ENCODE measurements at regions not wholly inside any gene's neighbourhood (a gene's known extent, or its start where the extent isn't known, plus 50 kb on each side); places are given as distances from the start of the nearest gene placed in this dataset.
A peak's percentile ranks its signal among the peaks of the same experiment; 100 is the strongest.
"Not testable (repeated sequence)": the region's sequence is repeated elsewhere in the genome, so short reads cannot be mapped to it uniquely, and the experiment has no call there.

DNA sequence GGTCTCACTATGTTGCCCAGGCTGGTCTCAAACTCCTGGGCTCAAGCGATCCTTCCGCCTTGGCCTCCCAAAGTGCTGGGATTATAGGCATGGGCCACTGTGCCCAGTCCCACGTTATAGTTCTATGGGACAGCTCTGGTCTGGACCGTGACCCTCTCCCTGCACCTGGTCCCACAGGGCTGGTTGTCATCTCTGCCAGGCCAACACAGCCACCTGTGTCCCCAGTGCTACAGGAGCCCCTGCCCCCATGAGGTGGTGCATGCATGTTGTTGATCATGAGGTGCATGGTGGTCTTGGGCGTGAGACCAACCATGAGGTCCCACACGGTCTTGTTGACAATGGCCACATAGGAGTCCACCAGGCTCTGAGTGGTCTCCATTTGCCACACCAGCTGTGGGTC lies 51.0 kb upstream of the UBE2Q2 start:
- H3K9me3 ChIP-seq (replicated peaks); DNase-seq; H3K27me3 ChIP-seq; H3K4me3 ChIP-seq; H3K27ac ChIP-seq; H3K4me1 ChIP-seq; H3K36me3 ChIP-seq: not testable (repeated sequence)

DNA sequence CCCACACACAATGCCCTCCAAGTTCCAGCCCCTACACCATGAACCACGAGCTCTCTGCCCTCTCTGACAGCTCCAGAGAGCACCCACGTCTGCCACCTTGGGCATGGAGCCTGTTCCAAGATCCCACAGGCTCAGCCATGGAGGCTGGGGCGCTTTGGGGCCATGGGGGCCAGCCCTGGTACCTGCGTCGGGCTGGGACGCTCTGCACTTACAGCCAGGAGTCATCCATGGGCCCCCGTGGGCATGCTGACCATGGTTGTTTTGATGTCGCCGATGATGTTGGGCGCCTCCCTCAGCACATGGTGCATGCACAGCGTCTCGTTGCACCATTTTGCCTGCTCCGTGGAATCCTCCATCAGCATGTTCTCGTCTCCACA lies 51.9 kb upstream of the UBE2Q2 start:
- 0 out of 2 replicates have a peak, but pooled peaks cover 5% of the 10 kb centered on the region for H3K27me3 ChIP-seq
- no peak overlapping the region for H3K4me3 ChIP-seq
- H3K4me1 ChIP-seq: no peaks in the 10 kb centered on the region
- no peaks in the 10 kb centered on the region for H3K36me3 ChIP-seq
- DNase-seq: no peak
- H3K9me3 ChIP-seq (replicated peaks): no peaks in the 10 kb centered on the region
- no peak overlapping the region for H3K27ac ChIP-seq

DNA sequence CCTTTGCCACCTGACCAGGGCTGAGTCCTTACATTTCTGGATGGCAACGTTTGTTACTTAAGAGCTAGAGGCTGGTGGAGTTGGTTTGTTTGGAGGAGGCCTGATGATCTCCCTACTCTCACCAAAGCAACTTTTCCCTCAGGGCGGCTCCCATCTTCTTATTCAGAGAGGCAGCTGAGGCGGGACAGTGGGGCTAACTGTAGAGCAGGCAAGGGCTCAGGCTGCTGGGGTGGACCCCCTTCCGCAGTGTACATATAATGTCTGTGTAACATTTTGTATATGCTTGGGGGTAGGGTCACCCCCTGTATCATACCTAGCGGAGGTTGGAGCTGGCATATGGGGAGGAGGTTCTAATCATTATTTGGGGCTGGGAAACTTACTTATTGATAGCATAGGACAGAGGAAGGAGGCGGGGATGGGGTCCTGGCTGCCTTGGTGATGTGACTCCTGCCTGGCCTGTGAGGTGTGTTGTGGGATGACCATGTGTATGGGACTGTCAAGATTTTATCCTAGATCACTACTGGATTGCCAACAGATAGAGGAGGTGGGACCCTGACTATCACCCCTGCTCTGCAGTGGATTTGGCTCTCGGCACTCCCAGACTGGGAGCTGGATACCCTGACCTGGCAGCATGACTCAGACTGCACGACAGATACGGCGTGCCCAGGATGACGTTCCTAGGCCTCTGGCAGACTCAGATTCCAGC lies 52.5 kb upstream of the UBE2Q2 start:
- no peak for DNase-seq

DNA sequence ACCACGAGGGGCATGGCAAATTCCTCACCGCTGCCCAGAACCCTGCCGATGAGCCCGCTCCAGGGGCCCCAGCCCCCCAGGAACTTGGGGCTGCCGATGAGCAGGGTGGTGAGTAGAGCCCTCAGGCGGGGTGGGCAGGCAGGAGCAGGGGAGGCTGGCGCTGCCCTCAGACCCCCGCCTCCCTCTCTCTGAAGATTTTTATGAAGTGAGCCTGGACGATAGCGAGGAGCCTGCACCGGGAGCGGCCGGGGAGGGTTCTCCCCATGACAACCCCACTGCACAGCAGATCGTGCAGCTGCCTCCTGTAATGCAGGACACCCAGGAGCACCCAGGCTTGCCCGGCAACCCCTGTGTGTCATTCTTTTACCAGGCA lies 56.7 kb upstream of the UBE2Q2 start:
- peaks cover 10% of the 10 kb centered on the region; the same call in 1 of the 2 replicates for H3K27me3 ChIP-seq
- no peak for DNase-seq
- H3K4me1 ChIP-seq: no peaks in the 10 kb centered on the region
- no peaks in the 10 kb centered on the region for H3K36me3 ChIP-seq
- H3K27ac ChIP-seq: no peak overlapping the region
- no peak overlapping the region for H3K4me3 ChIP-seq
- no peaks in the 10 kb centered on the region for H3K9me3 ChIP-seq (replicated peaks)

More for the DNA sequence above, 52.5 kb upstream of the UBE2Q2 start:
- H3K27me3 ChIP-seq: peaks cover 10% of the 10 kb centered on the region; the same call in 1 of the 2 replicates
- no peaks in the 10 kb centered on the region for H3K4me1 ChIP-seq
- no peaks in the 10 kb centered on the region for H3K36me3 ChIP-seq
- H3K4me3 ChIP-seq: no peak overlapping the region
- no peak overlapping the region for H3K27ac ChIP-seq
- H3K9me3 ChIP-seq (replicated peaks): no peaks in the 10 kb centered on the region

DNA sequence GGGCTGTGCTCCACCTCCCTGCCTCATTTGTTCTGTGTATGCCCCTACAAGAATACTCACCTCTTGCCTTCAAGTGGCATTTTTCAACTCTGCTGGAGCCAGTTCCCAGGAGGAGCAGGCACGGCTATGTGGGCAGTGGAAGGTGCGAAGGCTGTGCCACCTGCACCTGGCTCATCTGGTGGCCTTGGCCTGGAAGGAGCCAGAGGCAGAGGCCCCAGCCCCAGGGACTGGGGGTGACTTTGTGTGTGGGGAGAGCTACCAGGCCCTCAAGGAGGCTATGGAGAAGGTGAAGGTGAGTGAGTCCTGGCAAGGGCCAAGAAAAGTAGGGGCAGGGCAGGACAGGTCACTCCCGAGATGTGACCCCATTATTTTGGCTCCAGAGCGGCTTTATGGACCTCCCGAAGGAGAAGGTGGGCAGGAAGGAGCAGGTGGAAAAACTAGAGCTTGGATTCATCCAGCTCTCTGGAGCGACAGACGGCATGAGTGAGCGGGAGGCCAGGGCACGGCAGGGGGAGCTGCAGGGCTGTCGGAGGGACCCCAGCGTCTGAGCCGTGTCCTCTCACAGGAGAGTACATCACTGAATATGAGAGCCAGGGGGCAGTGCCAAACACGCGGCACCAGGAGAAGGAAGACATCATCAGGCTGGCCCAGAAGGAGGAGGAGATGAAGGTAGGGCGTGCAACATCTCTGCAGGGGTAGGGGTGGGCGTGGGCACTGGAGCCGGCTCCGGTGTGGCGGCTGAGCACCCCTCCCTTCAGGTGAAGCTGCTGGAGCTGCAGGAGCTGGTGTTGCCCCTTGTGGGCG lies 57.3 kb upstream of the UBE2Q2 start:
- Histone ChIP-seq H3K27ac (no peak overlapping the region), H3K4me1 (no peaks in the 10 kb centered on the region), H3K9me3 (replicated peaks) (no peaks in the 10 kb centered on the region), H3K4me3 (no peak overlapping the region), H3K36me3 (no peaks in the 10 kb centered on the region), H3K27me3 (peaks cover 10% of the 10 kb centered on the region; the same call in 1 of the 2 replicates)
- no peak for DNase-seq

DNA sequence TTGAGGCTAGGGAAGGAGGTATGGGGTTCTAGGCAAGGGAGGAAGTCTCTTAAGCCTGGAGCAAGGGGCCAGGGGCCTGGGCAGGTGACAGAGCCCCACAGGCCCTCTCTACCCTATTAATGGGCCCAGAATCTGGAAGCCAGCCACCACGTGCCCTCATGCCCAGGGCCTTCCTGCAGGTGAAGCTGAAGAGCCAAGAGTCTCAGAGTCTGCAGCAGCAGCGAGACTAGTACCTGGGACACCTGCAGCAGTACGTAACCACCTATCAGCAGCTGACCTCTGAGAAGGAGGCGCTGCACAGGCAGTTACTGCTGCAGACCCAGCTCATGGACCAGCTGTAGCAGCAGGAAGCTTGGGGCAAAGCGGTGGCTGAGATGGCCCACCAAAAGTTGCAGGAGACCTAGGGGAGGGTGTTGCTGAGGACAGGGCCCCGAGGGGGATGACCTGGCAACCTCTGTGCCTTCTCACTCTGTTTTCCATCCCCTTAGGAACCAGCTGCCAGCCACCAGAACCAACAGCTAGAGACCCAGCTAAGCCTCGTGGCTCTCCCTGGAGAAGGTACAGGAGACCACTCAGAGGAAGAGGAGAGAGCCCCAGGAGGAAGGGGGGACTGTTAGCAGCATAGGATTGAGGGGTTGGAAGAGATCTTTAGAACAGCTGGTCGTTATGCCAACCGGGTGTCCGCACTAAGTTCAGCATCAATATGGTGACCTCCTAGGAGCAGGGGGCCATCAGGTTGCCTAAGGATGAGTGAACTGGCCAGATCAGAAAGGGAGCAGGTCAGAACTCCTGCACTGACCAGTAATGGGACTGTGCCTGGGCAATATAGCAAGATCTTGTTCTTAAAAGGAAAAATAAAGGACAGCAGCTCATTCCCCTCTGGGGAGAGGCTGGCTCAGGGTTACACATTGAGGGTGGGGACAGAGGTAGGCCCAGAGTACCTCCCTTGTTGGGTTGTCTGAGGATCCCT lies 58.5 kb upstream of the UBE2Q2 start:
- H3K9me3 ChIP-seq (replicated peaks); H3K27me3 ChIP-seq; H3K4me1 ChIP-seq; DNase-seq; H3K36me3 ChIP-seq; H3K27ac ChIP-seq; H3K4me3 ChIP-seq: not testable (repeated sequence)

DNA sequence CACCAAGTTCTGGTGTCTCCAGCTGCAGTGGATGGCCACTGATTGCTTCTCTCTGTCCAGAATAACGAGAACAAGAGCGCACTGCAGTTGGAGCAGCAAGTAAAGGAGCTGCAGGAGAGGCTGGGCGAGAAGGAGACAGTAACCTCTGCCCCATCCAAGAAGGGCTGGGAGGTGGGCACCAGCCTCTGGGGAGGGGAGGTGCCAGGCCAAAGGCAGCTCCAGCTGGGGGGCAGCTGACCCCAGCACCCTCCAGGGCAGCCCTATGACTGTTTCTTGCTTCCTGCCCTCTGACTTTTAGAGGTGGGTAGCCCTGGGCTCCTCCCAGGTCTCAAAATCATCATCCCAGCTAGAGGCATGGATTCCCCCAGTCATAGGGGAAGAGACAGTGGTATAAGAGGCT lies 59.7 kb upstream of the UBE2Q2 start:
- not testable (repeated sequence) for H3K4me3 ChIP-seq; H3K27me3 ChIP-seq; H3K27ac ChIP-seq; H3K9me3 ChIP-seq (replicated peaks); DNase-seq; H3K4me1 ChIP-seq; H3K36me3 ChIP-seq

DNA sequence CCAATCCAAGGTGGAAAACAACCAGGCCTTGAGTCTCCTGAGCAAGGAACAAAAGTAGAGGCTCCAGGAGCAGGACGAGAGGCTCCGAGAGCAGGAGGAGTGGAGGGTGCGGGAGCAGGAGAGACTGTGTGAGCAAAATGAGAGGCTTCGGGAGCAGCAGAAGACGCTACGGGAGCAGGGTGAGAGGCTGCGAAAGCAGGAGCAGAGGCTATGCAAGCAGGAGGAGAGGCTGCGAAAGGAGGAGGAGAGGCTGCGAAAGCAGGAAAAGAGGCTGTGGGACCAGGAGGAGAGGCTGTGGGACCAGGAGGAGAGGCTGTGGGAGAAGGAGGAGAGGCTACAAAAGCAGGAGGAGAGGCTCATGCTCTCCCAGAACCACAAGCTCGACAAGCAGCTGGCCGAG lies 60.3 kb upstream of the UBE2Q2 start:
- no peaks in the 10 kb centered on the region for H3K9me3 ChIP-seq (replicated peaks)
- no peaks in the 10 kb centered on the region for H3K36me3 ChIP-seq
- H3K4me1 ChIP-seq: no peaks in the 10 kb centered on the region
- peaks cover 6% of the 10 kb centered on the region; the same call in 1 of the 2 replicates for H3K27me3 ChIP-seq
- no peak for DNase-seq
- no peak overlapping the region for H3K4me3 ChIP-seq
- H3K27ac ChIP-seq: no peak overlapping the region

DNA sequence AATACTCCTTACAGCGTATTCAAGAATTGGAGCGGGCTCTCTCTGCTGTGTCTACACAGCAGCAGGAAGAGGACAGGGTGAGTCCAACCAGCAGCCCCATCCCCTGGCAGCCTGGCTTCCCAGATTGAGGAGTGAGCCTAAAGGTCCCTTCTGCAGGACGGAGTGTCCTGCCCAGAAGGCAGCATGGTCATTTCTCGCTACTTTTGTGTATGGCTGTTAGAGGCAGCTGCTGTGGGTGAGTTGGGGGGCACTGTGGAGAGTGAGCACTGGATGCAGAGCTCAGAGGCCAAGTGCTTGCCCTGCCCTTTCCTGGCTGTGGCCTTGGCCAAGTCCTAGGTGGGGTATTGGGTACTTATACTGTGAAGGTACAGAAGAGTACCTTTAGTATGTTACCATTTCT lies 62.3 kb upstream of the UBE2Q2 start:
- not testable (repeated sequence) for H3K27me3 ChIP-seq; H3K9me3 ChIP-seq (replicated peaks); DNase-seq; H3K4me3 ChIP-seq; H3K27ac ChIP-seq; H3K4me1 ChIP-seq; H3K36me3 ChIP-seq

DNA sequence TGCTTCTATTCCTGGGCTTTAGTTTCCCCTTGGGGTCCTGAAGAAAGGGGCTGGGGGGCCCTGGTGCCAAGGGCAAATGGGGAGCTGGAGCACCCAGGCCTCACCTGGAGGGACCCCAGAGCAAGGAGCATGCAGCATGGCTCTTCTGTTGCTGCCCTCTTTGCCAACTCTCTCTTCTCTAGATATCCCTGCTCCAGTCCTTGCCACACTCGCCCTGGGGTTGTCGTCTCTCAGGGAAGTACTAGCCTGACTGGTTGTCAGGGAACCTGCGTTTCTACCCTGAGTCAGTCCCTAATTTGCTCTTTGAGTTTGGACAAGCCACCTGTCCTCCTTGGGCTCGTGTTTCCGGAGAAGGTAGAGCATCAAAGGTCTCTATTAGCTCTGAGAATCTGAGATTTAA lies 63.7 kb upstream of the UBE2Q2 start:
- no peaks in the 10 kb centered on the region for H3K27me3 ChIP-seq
- DNase-seq: no peak

DNA sequence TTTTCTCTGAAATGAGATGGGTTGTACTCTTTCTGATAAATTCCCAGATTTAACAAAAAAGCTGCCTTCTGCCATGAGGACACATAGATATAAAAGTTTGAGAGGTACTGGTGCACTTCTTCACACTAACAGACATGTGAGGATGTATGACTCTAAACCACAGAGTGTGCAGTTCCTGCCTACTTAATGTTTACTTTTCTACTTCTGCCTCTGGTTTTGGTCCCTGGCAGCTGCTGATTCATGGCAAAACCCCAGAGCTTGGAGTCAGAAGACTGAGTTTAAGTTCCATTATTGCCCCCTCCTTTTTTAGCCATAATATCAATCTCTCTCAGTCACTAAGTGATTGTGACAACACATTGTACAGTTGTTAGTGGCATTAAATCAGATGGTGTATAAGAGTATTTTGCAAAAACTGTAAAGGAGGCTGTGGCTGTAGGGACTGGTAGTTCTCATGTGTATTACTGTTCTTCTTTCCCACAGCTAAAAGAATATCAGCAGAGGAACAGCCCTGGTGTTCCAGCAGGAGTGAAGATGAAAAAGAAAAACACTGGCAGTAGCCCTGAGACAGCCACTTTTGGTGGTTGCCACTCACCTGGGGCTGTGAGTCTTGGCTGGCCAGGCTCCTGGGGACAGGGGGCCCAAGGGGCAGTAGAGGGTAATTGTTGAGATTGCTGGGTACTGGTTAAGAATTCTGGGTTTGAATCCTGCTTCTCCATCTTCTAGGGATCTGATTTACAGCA lies 64.4 kb upstream of the CSPG4 start:
- H3K4me1 ChIP-seq; H3K9me3 ChIP-seq (replicated peaks); H3K36me3 ChIP-seq; H3K27ac ChIP-seq; H3K4me3 ChIP-seq; H3K27me3 ChIP-seq: not testable (repeated sequence)
- peak in 1 of 2 experiments; percentile 9 for DNase-seq

More for the DNA sequence above, 63.7 kb upstream of the UBE2Q2 start:
- no peak overlapping the region for H3K4me3 ChIP-seq
- H3K4me1 ChIP-seq: peaks cover 4% of the 10 kb centered on the region; the same call in 1 of the 2 replicates
- H3K27ac ChIP-seq: no peak overlapping the region
- no peaks in the 10 kb centered on the region for H3K36me3 ChIP-seq
- no peaks in the 10 kb centered on the region for H3K9me3 ChIP-seq (replicated peaks)

DNA sequence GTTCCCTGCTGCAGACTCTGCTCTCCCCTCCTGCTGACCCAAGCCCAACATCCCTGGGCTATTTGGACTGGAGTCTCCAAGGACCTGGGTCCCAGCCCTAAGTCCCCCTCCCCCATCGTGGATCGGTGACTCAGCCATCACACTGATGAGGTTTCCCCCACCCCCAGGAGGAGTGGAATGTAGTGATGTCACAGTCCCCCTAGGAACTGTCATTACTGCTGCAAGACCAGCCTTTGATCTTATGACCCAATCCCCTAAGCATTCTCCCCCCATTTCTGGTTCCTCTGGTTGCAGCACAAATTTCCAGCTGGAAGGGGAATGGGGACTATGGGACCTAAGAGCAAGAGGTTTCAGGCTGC lies 63.4 kb upstream of the CSPG4 start:
- Histone ChIP-seq H3K4me3 (no peak overlapping the region), H3K9me3 (replicated peaks) (no peaks in the 10 kb centered on the region), H3K27me3 (no peaks in the 10 kb centered on the region), H3K36me3 (no peaks in the 10 kb centered on the region), H3K27ac (no peak overlapping the region), H3K4me1 (peaks cover 4% of the 10 kb centered on the region; the same call in 1 of the 2 replicates)
- peak in 1 of 2 experiments; percentile 26 for DNase-seq

DNA sequence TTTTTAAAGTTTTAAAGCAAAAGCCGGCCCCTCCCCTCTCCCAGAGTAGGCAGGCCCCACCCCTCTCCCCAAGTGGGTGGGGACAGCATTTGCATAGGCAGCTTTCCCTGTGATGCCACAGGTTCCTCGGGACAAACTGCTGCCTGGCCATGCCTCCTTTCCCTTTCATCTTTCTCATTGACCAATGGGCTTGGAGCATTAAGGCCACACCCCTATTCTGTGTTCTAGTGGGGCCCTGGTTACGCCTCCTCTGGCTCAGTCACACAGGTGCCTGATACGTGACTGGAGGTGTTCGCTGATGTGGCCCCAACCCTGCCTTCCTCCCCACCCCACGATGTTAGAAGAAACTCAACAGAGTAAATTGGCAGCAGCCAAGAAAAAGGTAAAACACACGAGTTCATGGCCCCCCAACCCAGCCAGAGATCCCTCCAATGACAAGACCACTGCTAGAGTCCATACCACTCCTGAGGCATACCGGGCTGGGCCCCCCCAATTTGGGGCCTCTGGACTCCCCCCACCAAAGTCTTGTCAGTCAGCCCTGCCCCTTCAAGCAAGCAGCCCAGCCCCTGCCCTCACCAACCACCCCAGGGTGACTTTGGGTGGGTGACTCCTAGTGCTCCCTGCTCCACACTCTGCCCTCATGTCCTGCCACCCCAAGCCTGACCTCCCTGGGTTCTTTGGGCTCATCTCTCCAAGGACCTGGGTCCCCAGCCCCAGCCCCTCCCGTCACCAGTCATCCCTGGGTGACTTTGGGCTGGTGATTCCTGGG lies 62.8 kb upstream of the CSPG4 start:
- H3K4me3 ChIP-seq: no peak overlapping the region
- H3K27me3 ChIP-seq: no peaks in the 10 kb centered on the region
- DNase-seq: peak in 1 of 2 experiments; percentile 32
- H3K36me3 ChIP-seq: no peaks in the 10 kb centered on the region
- peaks cover 4% of the 10 kb centered on the region; the same call in 1 of the 2 replicates for H3K4me1 ChIP-seq
- H3K27ac ChIP-seq: no peak overlapping the region
- H3K9me3 ChIP-seq (replicated peaks): no peaks in the 10 kb centered on the region

DNA sequence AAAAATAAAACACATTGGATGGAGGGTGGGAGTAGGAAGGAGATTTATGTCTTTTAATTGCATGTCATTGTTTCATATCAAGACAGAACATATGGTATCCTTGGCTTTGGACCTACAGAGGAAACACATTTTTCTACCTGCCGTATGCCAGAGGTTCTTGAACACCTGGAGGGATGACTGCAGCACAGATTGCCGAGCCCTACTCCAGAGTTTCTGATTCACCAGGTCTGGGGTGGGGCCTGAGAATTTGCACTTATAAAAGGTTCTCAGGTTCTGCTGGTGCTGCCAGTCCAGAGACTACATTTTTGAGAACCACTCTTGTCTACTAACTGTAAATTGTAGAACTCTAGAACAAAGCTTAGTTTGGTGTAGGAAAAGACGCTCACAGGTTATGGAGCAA lies 61.3 kb upstream of the CSPG4 start:
- H3K27me3 ChIP-seq; H3K27ac ChIP-seq; H3K9me3 ChIP-seq (replicated peaks); DNase-seq; H3K36me3 ChIP-seq; H3K4me3 ChIP-seq; H3K4me1 ChIP-seq: not testable (repeated sequence)
